HG03342 (cell line): ENCODE measurements at regions not wholly inside any gene's neighbourhood (a gene's known extent, or its start where the extent isn't known, plus 50 kb on each side); places are given as distances from the start of the nearest gene placed in this dataset.
A peak's percentile ranks its signal among the peaks of the same experiment; 100 is the strongest.

Experiments used
- ATAC-seq: cut with Tn5 transposase; IDR thresholded peaks from one replicate; pipeline ENCODE4 v1.9.1; 2021; ENCODE audit warnings: mild to moderate bottlenecking, moderate library complexity; ENCODE audit not compliant: unreplicated experiment

DNA sequence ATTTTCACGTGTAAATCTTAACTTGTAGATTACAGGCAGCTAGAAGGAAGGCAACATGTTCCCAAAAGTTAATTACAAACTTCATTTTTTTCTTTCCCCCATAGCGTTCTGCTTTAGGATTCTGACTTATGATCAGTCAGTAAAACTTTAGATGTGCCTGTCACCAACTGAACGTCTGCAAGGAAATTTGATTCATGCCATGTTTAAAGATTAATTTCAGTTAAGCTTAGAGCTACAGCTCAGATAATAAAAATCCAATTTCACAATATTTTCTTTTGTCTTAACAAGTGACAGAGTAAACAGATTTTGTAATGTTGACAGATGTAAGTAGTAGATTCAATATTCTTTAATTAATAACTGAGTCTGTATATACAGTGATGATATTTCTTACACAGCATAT is 253.1 kb downstream of the NFKBIZ start:
- no peak for ATAC-seq

DNA sequence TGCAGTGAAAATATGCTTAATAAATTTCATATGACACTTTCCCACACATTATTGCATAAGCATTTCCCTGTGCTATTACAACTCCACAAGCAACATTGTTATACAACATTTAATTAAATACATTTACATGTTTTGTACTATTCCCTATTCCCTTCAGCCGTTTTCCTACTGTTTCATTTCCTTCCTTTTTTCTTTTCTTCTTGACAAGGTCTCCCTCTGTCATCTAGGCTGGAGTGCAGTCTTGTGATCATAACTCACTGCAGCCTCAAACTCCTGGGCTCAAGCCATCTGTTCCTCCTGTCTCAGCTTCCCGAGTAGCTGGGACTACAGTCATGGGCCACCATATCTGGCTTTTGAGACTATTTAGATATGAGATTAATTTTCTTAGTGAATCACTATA is 254.7 kb downstream of the NFKBIZ start:
- ATAC-seq = no peak

DNA sequence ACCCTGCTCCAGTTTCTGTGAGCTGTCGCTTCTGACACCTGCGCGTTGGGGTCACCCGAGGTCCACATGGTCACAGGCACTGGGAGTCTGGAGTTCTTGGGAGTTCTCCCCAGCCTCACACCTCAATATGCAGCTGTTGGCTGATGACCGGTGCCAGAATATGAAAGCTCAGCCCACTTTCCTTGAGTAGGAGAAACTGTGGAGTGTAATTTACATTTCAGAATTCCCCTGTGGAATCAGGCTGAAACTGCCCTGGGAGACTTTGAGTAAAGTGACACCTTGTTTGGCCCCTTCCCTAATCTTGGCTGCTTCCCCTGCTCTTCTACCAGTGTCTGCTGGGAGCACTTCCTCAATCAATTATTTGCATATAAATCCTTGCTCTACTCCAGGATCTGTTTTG is 255.9 kb downstream of the NFKBIZ start:
- ATAC-seq = no peak

GRCh38 chr3:102106416-102107097 is 257.2 kb downstream of the NFKBIZ start:
- no peak for ATAC-seq

GRCh38 chr3:102112704-102113230 is 263.5 kb downstream of the NFKBIZ start:
- ATAC-seq = no peak

- ATAC-seq = no peak
These were observed 264.2 kb downstream of the NFKBIZ start for GRCh38 chr3:102113421-102114041.

DNA sequence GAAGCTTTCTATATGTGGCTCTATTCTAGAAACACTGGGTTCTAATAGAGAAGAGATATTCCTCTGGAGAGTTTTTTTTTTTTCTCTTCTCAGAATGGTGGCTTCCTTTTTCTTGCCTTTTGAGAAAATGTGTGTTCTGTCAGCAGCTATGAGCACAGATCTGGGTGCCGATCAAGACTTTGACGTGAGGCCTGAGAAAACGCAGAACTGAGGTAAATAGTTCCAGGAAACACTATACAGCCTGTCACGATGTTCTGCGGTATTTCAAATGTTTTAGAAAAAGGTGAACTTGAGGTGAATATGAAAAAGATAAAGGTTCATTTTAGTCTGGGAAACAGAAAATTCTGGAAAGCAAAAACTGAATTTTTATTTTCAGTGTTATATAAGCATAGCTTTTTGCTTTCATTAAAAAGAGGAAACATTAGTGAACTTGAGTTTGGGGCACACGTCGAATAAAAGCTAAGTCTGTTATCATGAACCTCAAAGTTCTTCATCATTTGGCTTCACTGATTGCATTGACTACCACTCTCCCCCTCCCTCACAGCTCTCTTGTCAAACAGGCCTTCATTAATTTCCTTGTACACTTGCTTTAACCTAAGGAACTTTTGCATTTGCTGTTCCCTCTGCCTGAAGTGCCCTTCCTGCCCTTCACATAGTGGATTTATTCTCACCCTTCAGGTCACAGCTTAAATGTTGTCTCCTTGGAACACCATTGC is 265.1 kb downstream of the NFKBIZ start:
- ATAC-seq = no peak

DNA sequence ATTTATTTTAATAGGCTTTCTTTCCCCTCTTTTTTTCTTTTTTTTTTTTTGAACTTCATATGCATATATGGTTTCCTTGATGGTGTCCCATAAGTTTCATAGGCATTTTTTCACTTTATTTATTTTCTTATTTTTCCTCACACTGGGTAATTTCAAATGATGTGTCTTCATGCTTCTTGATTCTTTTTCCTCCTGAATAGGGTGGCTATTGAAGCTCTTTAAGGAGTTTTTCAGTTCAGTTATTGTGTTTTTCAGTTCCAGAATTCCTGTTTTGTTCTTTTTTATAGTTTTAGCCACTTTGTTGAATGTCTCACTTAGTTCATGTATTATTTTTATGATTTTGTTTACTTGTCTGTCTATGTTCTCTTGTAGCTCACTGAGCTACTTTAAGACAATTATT is 273.2 kb downstream of the NFKBIZ start:
- no peak for ATAC-seq

GRCh38 chr3:102123590-102124190 is 274.4 kb downstream of the NFKBIZ start:
- ATAC-seq = no peak

GRCh38 chr3:102124282-102124681 is 275.0 kb downstream of the NFKBIZ start:
- ATAC-seq = no peak

DNA sequence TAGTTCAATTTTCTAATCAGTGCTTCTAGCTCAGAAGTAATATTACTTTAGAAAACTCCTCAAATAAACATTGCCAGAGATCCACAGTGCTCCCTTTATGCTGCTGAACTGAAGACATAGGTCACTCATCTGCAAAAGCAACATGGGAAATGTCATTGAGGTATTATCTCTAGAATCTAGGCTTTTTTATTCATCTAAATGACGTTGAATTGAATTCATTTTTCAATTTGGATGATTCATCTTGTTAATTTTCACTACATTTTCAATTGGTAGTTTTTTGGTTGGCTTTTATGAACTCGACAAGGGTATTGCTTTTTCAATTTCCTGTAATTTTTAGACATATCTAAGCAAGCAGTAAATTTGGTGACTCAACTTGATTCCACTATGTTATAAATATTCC is 275.4 kb downstream of the NFKBIZ start:
- no peak for ATAC-seq

GRCh38 chr3:102125197-102125993 is 276.1 kb downstream of the NFKBIZ start:
- no peak for ATAC-seq

DNA sequence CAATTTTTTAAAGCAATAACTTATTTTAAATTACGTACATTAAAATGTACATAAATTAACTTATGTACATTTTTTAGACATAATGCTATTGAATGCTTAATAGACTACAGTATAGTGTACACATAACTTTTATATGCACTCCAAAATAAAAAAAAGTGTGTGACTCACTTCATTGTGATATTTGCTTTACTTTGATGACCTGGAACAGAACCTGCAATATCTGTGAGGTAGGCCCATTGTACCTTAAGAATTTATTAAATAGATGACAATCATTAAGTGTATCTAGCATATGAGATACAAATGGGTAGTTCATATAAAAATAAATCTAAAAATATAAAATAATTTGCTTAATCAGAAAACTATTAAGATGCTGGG is 276.7 kb downstream of the NFKBIZ start:
- ATAC-seq = no peak

DNA sequence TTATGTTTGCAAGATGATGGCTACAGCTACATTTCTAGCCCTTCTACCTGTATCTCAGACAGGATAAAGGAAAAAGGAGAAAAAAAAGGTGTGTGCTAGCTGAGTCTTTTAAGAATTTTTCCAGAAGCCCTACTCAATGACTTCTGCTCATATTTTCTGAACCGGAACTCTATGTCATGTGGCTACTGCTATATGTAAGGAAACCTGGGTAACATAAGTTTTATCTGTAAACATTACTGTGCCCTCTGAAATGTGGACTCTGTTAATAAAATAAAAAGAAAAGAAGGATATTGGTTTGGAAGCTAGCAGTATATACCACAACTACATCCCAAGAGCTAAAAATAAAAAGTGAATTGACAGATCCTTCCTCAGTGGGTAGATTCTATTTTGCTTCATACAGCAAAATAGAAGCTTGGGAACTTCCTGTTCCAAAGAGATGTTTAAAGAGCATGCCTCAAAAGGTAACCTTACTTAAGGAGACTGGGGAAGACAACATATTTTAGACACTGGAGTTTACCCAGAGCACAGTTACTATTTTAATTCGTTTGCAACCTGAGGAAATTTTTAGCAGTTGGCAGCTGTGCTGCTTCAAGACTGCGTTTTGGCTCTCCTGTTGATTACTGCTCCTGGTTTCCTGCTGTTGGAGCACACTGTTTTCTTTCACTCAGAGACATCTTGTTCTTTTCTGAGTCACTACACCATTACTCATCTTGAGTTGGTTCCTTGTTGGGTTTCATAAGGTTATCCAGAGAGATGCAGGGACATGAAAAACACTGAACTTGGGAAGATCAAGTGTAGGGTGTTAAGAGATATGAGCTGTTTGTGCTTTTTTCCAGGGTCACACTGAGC is 280.7 kb downstream of the NFKBIZ start:
- no peak for ATAC-seq

DNA sequence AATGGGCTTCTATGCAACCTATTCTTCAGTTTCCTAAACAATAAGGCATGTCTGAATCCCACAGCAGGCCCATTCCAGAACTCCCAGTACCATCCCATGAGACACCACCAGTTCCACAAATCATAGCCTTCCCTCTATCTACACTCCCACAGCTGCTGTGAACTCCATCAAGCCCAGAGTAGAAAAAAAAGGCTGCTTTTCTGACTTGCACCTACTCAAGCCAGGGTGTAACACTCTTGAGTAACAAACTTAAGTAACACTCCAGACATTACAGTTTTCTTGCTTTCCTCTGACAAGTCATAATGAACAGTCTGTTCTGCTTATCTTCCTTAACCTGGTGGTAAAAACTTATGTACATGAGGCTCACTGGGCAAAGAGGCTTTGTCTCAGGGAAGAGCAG is 283.1 kb downstream of the NFKBIZ start:
- ATAC-seq = no peak

DNA sequence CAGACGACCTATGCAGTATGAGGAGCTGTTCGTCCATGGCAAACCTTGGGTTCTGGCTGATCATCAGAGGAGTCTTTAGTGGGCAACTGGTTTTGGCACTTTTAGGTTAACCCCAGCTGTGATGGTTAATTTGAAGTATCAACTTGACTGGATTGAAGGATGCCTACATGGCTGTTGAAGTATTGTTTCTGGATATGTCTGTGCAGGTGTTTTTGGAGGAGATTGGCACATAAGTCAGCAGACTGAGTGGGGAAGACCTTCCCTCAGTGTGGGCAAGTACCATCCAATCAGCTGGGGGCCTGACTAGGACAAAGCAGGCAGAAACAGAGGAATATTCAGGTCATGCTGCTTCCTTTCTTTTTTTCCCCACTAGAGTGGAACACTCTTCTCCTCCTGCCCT is 284.1 kb downstream of the NFKBIZ start:
- no peak for ATAC-seq

GRCh38 chr3:102135316-102135715 is 286.0 kb downstream of the NFKBIZ start:
- ATAC-seq = no peak

DNA sequence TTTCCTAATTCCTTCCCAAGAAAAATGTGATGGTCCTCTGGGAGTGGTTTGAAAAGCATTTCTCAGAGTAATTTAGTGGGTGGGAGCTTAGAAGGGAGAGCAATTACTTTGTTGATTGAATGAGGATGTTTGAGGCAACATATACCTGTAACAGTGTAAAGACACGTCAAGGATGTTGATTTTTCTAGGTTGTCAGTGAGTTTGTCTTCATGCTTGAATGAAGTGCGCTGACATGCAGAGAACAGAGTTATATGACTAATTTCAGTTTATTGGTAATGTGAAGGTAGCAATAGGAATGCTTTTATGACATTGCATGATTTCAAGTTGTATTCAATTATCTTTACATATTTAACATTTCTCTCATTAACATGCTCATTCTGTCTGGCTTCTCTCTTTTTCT is 286.9 kb downstream of the NFKBIZ start:
- peak; percentile 58 for ATAC-seq

DNA sequence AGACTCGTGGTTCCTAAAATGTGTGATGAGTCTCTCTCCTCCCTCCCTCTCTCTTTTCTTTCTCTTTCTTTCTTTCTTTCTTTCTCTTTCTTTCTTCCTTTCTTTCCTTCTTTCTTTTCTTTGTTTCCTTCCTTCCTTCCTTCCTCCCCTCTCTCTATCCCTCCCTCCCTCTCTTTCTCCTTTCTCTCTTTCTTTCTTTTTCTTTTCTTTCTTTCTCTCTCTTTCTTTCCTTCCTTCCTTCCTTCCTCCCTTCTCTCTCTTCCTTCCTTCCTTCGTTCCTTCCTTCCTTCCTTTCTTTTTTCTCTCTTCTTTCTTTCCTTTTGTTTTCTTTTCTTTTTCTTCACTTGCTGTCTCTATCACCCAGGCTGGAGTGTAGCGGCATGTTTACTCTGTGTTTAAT is 290.8 kb downstream of the NFKBIZ start:
- ATAC-seq = no peak
